ENCODE measurements at regions not wholly inside any gene's neighbourhood (a gene's known extent, or its start where the extent isn't known, plus 50 kb on each side); places are given as distances from the start of the nearest gene placed in this dataset.

DNA sequence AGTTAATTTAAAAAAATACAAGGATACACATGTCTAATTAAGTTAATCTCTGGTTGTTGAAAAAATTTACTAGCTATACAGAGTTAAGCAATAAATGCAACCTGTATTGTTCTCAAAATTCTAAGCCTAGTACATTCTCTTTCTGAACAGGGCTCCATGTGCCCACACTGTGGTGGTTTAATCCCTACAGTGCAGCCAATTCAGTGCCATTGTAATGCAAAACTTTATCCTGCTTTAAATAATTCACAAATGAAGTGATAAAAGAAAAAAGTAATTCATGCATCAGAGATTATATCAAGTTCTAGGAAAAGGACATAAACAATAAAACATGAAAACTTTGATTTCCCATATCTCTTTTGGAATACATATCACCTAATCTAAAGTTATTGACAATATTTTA is 1089.2 kb downstream of the C4orf33 start:
- TF ChIP-seq, protein P1, sequence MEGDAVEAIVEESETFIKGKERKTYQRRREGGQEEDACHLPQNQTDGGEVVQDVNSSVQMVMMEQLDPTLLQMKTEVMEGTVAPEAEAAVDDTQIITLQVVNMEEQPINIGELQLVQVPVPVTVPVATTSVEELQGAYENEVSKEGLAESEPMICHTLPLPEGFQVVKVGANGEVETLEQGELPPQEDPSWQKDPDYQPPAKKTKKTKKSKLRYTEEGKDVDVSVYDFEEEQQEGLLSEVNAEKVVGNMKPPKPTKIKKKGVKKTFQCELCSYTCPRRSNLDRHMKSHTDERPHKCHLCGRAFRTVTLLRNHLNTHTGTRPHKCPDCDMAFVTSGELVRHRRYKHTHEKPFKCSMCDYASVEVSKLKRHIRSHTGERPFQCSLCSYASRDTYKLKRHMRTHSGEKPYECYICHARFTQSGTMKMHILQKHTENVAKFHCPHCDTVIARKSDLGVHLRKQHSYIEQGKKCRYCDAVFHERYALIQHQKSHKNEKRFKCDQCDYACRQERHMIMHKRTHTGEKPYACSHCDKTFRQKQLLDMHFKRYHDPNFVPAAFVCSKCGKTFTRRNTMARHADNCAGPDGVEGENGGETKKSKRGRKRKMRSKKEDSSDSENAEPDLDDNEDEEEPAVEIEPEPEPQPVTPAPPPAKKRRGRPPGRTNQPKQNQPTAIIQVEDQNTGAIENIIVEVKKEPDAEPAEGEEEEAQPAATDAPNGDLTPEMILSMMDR (conservative IDR thresholded peaks at IDR 0.05 in 1 of 2, IDR thresholded peaks at IDR 0.05 in 1 of 2; ENCODE audit: low read depth in 1 of 2, low read length in 2 of 2) = no peak
- no peak for TF ChIP-seq EZH2 (IDR thresholded peaks at IDR 0.05; ENCODE audit: low read length, missing control alignments)
- no peak overlapping the region for H3K27ac ChIP-seq (ENCODE audit: insufficient read depth, low read length)
- no peaks in the 10 kb centered on the region for H3K9me3 ChIP-seq (ENCODE audit: control insufficient read depth, insufficient read depth, low read depth, low read length)
- H3K27me3 ChIP-seq (ENCODE audit: control insufficient read depth, insufficient read depth, low read length) = no peaks in the 10 kb centered on the region
- H3K4me3 ChIP-seq (replicated peaks in 1 of 4; ENCODE audit: control extremely low read depth in 1 of 4, insufficient read depth in 1 of 4, low read depth in 3 of 4, low read length in 4 of 4) = no peak overlapping the region
- H3K36me3 ChIP-seq (ENCODE audit: control insufficient read depth, insufficient read depth, low read length) = no peaks in the 10 kb centered on the region
- H3K4me1 ChIP-seq (ENCODE audit: control insufficient read depth, extremely low read depth, insufficient read depth, low read length) = no peaks in the 10 kb centered on the region
- no peaks in the 10 kb centered on the region for H4K20me1 ChIP-seq (ENCODE audit: control insufficient read depth, extremely low read depth, insufficient read depth, low read length)
- H3K79me2 ChIP-seq (ENCODE audit: control insufficient read depth, insufficient read depth, low read length) = no peaks in the 10 kb centered on the region
- H2AFZ ChIP-seq (ENCODE audit: low read length) = no peak overlapping the region
- no peak for DNase-seq (ENCODE audit: low read depth in 2 of 2)
- no peak overlapping the region for H3K9ac ChIP-seq (ENCODE audit: insufficient read depth, low read length)
- H3K4me2 ChIP-seq (ENCODE audit: extremely low read depth, insufficient read depth, low read length) = no peak overlapping the region

DNA sequence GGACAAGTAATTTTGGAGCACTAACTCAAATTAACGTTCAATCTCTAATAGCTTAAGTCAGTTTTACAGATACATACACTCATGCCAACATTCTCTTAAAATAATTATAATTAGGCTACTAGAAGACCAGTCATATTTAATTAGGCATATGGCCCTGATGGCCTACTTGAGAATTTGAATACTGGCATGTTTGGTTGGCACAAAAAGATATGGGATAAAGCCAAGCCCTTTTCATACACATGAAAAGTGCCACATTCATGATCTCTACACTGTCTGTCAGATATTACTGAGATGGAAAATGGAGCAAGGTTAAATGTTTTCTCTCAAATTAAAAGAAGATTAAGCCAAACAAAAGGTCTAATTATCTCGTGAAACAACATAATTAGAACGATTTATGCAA is 1091.0 kb downstream of the C4orf33 start:
- TF ChIP-seq EZH2 (IDR thresholded peaks at IDR 0.05; ENCODE audit: low read length, missing control alignments) = no peak
- TF ChIP-seq, protein P1 (conservative IDR thresholded peaks at IDR 0.05 in 1 of 2, IDR thresholded peaks at IDR 0.05 in 1 of 2; ENCODE audit: low read depth in 1 of 2, low read length in 2 of 2) = no peak
- Histone ChIP-seq H3K9ac (ENCODE audit: insufficient read depth, low read length) (no peak overlapping the region), H3K4me1 (ENCODE audit: control insufficient read depth, extremely low read depth, insufficient read depth, low read length) (no peaks in the 10 kb centered on the region), H3K9me3 (ENCODE audit: control insufficient read depth, insufficient read depth, low read depth, low read length) (no peaks in the 10 kb centered on the region), H3K79me2 (ENCODE audit: control insufficient read depth, insufficient read depth, low read length) (no peaks in the 10 kb centered on the region), H4K20me1 (ENCODE audit: control insufficient read depth, extremely low read depth, insufficient read depth, low read length) (no peaks in the 10 kb centered on the region), H3K27ac (ENCODE audit: insufficient read depth, low read length) (no peak overlapping the region), H3K4me2 (ENCODE audit: extremely low read depth, insufficient read depth, low read length) (no peak overlapping the region), H3K36me3 (ENCODE audit: control insufficient read depth, insufficient read depth, low read length) (no peaks in the 10 kb centered on the region), H3K27me3 (ENCODE audit: control insufficient read depth, insufficient read depth, low read length) (no peaks in the 10 kb centered on the region), H3K4me3 (replicated peaks in 1 of 4; ENCODE audit: control extremely low read depth in 1 of 4, insufficient read depth in 1 of 4, low read depth in 3 of 4, low read length in 4 of 4) (no peak overlapping the region), H2AFZ (ENCODE audit: low read length) (no peak overlapping the region)
- DNase-seq (ENCODE audit: low read depth in 2 of 2) = no peak

DNA sequence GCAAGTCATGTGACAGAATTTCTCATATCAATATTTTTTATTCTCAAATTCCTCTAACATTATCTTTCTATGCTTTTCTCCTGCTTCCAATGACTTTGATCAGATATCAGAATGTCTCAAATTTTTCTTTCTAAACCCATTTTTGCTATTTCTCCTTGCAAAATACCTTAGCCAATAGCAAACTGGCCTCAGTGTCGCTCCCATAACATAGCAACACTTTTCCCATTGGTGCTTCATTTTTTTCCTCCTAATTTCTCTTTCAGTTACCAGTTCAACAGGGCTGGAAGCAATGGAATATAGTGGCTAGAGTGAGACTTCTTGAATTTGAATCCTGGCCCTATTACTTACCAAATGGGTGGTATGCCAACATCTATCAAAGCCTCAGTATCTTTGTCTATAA is 1091.6 kb downstream of the C4orf33 start:
- Histone ChIP-seq H3K79me2 (ENCODE audit: control insufficient read depth, insufficient read depth, low read length) (no peaks in the 10 kb centered on the region), H3K27ac (ENCODE audit: insufficient read depth, low read length) (no peak overlapping the region), H3K9me3 (ENCODE audit: control insufficient read depth, insufficient read depth, low read depth, low read length) (no peaks in the 10 kb centered on the region), H3K27me3 (ENCODE audit: control insufficient read depth, insufficient read depth, low read length) (no peaks in the 10 kb centered on the region), H4K20me1 (ENCODE audit: control insufficient read depth, extremely low read depth, insufficient read depth, low read length) (no peaks in the 10 kb centered on the region), H3K4me3 (replicated peaks in 1 of 4; ENCODE audit: control extremely low read depth in 1 of 4, insufficient read depth in 1 of 4, low read depth in 3 of 4, low read length in 4 of 4) (no peak overlapping the region), H3K9ac (ENCODE audit: insufficient read depth, low read length) (no peak overlapping the region), H2AFZ (ENCODE audit: low read length) (no peak overlapping the region), H3K4me1 (ENCODE audit: control insufficient read depth, extremely low read depth, insufficient read depth, low read length) (no peaks in the 10 kb centered on the region), H3K4me2 (ENCODE audit: extremely low read depth, insufficient read depth, low read length) (no peak overlapping the region), H3K36me3 (ENCODE audit: control insufficient read depth, insufficient read depth, low read length) (no peaks in the 10 kb centered on the region)
- TF ChIP-seq EZH2 (IDR thresholded peaks at IDR 0.05; ENCODE audit: low read length, missing control alignments) = no peak
- no peak for DNase-seq (ENCODE audit: low read depth in 2 of 2)

Measured in fibroblast of lung (primary cell).